Endothelial cell of umbilical vein (primary cell): ENCODE measurements at regions not wholly inside any gene's neighbourhood (a gene's known extent, or its start where the extent isn't known, plus 50 kb on each side); places are given as distances from the start of the nearest gene placed in this dataset.

Experiments
- BruUV-seq: library from RNA; stranded (reverse); fragments of 400-500 nt; replicated peaks from 2 replicates; lab custom pipeline; 2021; lab: Mats Ljungman, UMichigan
- CTCF ChIA-PET: fragments of 300-600, 350-600 bp; sonication (Branson Sonifier 250); formaldehyde crosslinking; loops from one replicate; lab custom pipeline; 2021; ENCODE audit warnings: antibody characterized with exemption, inconsistent platforms; lab: Charles Lee
- POLR2A ChIA-PET: fragments of 300-600, 350-600 bp; sonication (Branson Sonifier 250); formaldehyde crosslinking; loops from one replicate; lab custom pipeline; 2021; ENCODE audit warnings: antibody characterized with exemption, inconsistent platforms; lab: Charles Lee
- DNase-seq: peaks from one replicate; pipeline ENCODE4 v3.0.0-alpha.2; 2011; ENCODE audit warnings: low read depth, low spot score
- FAIRE-seq: peaks from 2 replicates; lab custom pipeline; 2011; peaks lifted over from hg19 to GRCh38; lab: Jason Lieb, UNC
- H2AFZ ChIP-seq: 2 replicates; pipeline ENCODE4 v1.6.0; 2012; ENCODE audit warnings: low read depth, low read length, control low read depth, inconsistent platforms
- H3K27ac ChIP-seq: 2 replicates; pipeline ENCODE4 v1.5.1; 2011; ENCODE audit warnings: low read depth, mild to moderate bottlenecking, control low read depth, low read length, moderate library complexity; ENCODE audit not compliant: insufficient read depth
- H3K27me3 ChIP-seq, 2 experiments: 2 replicates each; pipeline versions ENCODE4 v1.6.0 to v1.6.1; 2011; ENCODE audit warnings: low read length in 2 of 2, mixed read lengths in 1 of 2; ENCODE audit not compliant: control insufficient read depth in 2 of 2, insufficient read depth in 2 of 2
- H3K36me3 ChIP-seq, 2 experiments: 2 replicates in 1 of 2; 3 replicates in 1 of 2; pipeline ENCODE4 v1.5.1; 2011; ENCODE audit warnings: low read length in 2 of 2, mild to moderate bottlenecking in 1 of 2, moderate library complexity in 1 of 2; ENCODE audit not compliant: control insufficient read depth in 2 of 2, insufficient read depth in 2 of 2; ENCODE audit errors: extremely low read depth in 1 of 2
- H3K4me1 ChIP-seq: 3 replicates; pipeline ENCODE4 v1.5.1; 2011; ENCODE audit warnings: mild to moderate bottlenecking, low read length; ENCODE audit not compliant: control insufficient read depth, insufficient read depth; ENCODE audit errors: extremely low read depth
- H3K4me2 ChIP-seq: 2 replicates; pipeline ENCODE4 v1.6.1; 2011; ENCODE audit warnings: low read length, control low read depth, mixed read lengths; ENCODE audit not compliant: insufficient read depth
- H3K4me3 ChIP-seq, 3 experiments: fragments of 200-600 bp in 1 of 3; sonication (generic), shearing (Covaris generic) in 1 of 3; replicated peaks in 1 of 3; 2 replicates each; pipeline ENCODE4 v1.5.1; 2011 to 2016; ENCODE audit warnings: control low read depth in 3 of 3, low read length in 3 of 3, mild to moderate bottlenecking in 2 of 3, inconsistent platforms in 1 of 3, low read depth in 1 of 3, moderate library complexity in 1 of 3; ENCODE audit not compliant: insufficient read depth in 1 of 3
- H3K79me2 ChIP-seq: 2 replicates; pipeline ENCODE4 v1.6.0; 2012; ENCODE audit warnings: low read length, inconsistent platforms; ENCODE audit not compliant: control insufficient read depth, insufficient read depth
- H3K9ac ChIP-seq: replicated peaks from 2 replicates; pipeline ENCODE3; 2011; ENCODE audit warnings: low read length, control low read depth; ENCODE audit not compliant: insufficient read depth; ENCODE audit errors: extremely low read depth
- H3K9me1 ChIP-seq: replicated peaks from 3 replicates; pipeline ENCODE4 v1.6.0; 2011; ENCODE audit warnings: mild to moderate bottlenecking, low read length; ENCODE audit not compliant: control insufficient read depth, insufficient read depth; ENCODE audit errors: extremely low read depth
- H3K9me3 ChIP-seq: replicated peaks from 2 replicates; pipeline ENCODE4 v1.5.1; 2012; ENCODE audit warnings: low read length, inconsistent platforms; ENCODE audit not compliant: control insufficient read depth, insufficient read depth
- H4K20me1 ChIP-seq: replicated peaks from 2 replicates; pipeline ENCODE3; 2011; ENCODE audit warnings: mild to moderate bottlenecking, low read length; ENCODE audit not compliant: control insufficient read depth, insufficient read depth; ENCODE audit errors: extremely low read depth
- EZH2 ChIP-seq: IDR thresholded peaks from 2 replicates; pipeline ENCODE4 v1.6.1; 2012; ENCODE audit warnings: borderline replicate concordance, low read depth, mild to moderate bottlenecking, moderate library complexity, low read length, inconsistent platforms; ENCODE audit not compliant: severe bottlenecking
- GATA2 ChIP-seq: IDR thresholded peaks from 2 replicates; pipeline ENCODE4 v1.7.0; 2011; ENCODE audit warnings: low read depth, mild to moderate bottlenecking, moderate library complexity, mixed read lengths, low read length; ENCODE audit not compliant: insufficient read length, insufficient read depth
- JUN ChIP-seq: IDR thresholded peaks from 2 replicates; pipeline ENCODE4 v1.6.1; 2011; ENCODE audit warnings: borderline replicate concordance, low read depth; ENCODE audit not compliant: insufficient read length, insufficient read depth
- MAX ChIP-seq: IDR thresholded peaks from 2 replicates; pipeline ENCODE4 v1.6.1; 2011; ENCODE audit not compliant: insufficient read depth, insufficient read length
- MYC ChIP-seq: IDR thresholded peaks from one replicate; pipeline ENCODE4 v1.6.1; 2011; ENCODE audit warnings: mild to moderate bottlenecking, low read depth, low read length
- POLR2AphosphoS5 ChIP-seq: IDR thresholded peaks from 2 replicates; pipeline ENCODE4 v1.6.1; 2012; ENCODE audit warnings: low read depth, mild to moderate bottlenecking, control low read depth, low read length, moderate library complexity; ENCODE audit not compliant: insufficient read depth
- dilution Hi-C: fragments of 300-500 bp; cut with MboI; formaldehyde crosslinking; loops from one replicate; pipeline ENCODE4 v1.15.0; 2019; ENCODE audit warnings: low sequenced_read_pairs; ENCODE audit not compliant: extremely low pct_ligation_motif_present
- intact Hi-C: fragments of 100-400 bp; cut with micrococcal nuclease; formaldehyde crosslinking; loops from one replicate; pipeline ENCODE4 v1.10.0; 2022
- TF ChIP-seq, protein P1 (sequence below), 2 donors: IDR thresholded peaks; 1 replicate in 1 of 2; 2 replicates in 1 of 2; pipeline ENCODE4 v1.5.1; 2011; ENCODE audit warnings: low read length in 2 of 2, mild to moderate bottlenecking in 2 of 2, moderate library complexity in 2 of 2, control low read depth in 1 of 2, inconsistent platforms in 1 of 2, low read depth in 1 of 2; ENCODE audit not compliant: insufficient read depth in 1 of 2; ENCODE audit errors: extremely low read depth in 1 of 2

GRCh38 chr2:40827392-40827791 is 375.5 kb upstream of the SLC8A1 start:
- ChIA-PET POLR2A (no interaction called here), CTCF (no interaction called here)
- Histone ChIP-seq H3K79me2 (no peaks in the 10 kb centered on the region), H3K4me3 (no peak overlapping the region), H3K9ac (no peak overlapping the region), H3K27me3 (no peaks in the 10 kb centered on the region), H2AFZ (no peak overlapping the region), H3K4me2 (no peak overlapping the region), H3K27ac (no peak overlapping the region), H3K9me3 (no peaks in the 10 kb centered on the region), H3K9me1 (no peaks in the 10 kb centered on the region), H4K20me1 (no peaks in the 10 kb centered on the region), H3K4me1 (no peaks in the 10 kb centered on the region), H3K36me3 (no peaks in the 10 kb centered on the region)
- FAIRE-seq (no peak), DNase-seq (no peak)
- dilution Hi-C loops: no loop called here
- intact Hi-C loops: no loop called here
- BruUV-seq: no TSS peak
- no peak for TF ChIP-seq MAX
- TF ChIP-seq, protein P1, sequence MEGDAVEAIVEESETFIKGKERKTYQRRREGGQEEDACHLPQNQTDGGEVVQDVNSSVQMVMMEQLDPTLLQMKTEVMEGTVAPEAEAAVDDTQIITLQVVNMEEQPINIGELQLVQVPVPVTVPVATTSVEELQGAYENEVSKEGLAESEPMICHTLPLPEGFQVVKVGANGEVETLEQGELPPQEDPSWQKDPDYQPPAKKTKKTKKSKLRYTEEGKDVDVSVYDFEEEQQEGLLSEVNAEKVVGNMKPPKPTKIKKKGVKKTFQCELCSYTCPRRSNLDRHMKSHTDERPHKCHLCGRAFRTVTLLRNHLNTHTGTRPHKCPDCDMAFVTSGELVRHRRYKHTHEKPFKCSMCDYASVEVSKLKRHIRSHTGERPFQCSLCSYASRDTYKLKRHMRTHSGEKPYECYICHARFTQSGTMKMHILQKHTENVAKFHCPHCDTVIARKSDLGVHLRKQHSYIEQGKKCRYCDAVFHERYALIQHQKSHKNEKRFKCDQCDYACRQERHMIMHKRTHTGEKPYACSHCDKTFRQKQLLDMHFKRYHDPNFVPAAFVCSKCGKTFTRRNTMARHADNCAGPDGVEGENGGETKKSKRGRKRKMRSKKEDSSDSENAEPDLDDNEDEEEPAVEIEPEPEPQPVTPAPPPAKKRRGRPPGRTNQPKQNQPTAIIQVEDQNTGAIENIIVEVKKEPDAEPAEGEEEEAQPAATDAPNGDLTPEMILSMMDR (IDR thresholded peaks at IDR 0.05; ENCODE audit: extremely low read depth in 1 of 2, insufficient read depth in 1 of 2, low read depth in 1 of 2, low read length in 2 of 2): no peak
- no peak for TF ChIP-seq POLR2AphosphoS5
- no peak for TF ChIP-seq MYC
- no peak for TF ChIP-seq JUN

GRCh38 chr2:40831321-40831873 is 379.5 kb upstream of the SLC8A1 start:
- dilution Hi-C loops: no loop called here
- Histone ChIP-seq H3K4me3 (no peak overlapping the region), H3K4me1 (no peaks in the 10 kb centered on the region), H3K4me2 (no peak overlapping the region), H3K27me3 (no peaks in the 10 kb centered on the region), H3K9me1 (no peaks in the 10 kb centered on the region), H4K20me1 (no peaks in the 10 kb centered on the region), H3K9ac (no peak overlapping the region), H2AFZ (no peak overlapping the region), H3K27ac (no peak overlapping the region), H3K79me2 (no peaks in the 10 kb centered on the region), H3K36me3 (no peaks in the 10 kb centered on the region), H3K9me3 (no peaks in the 10 kb centered on the region)
- CTCF ChIA-PET: interaction anchor here (1.0 to 1.2 kb wide), 2 partner anchors 11 to 20 kb away, joined by 3 read pairs; no protein-coding TSS in a partner anchor
- POLR2A ChIA-PET: no interaction called here
- TF ChIP-seq POLR2AphosphoS5 (no peak), EZH2 (no peak), GATA2 (no peak)
- FAIRE-seq (no peak), DNase-seq (no peak)
- no TSS peak for BruUV-seq
- intact Hi-C loops: no loop called here
